NCI-H2171 treated with DMSO at 0.1 percent for 48 hours (cell line): ENCODE measurements at regions not wholly inside any gene's neighbourhood (a gene's known extent, or its start where the extent isn't known, plus 50 kb on each side); places are given as distances from the start of the nearest gene placed in this dataset.

Experiments
- DNase-seq: peaks from one replicate; lab custom pipeline; 2025; lab: John Stamatoyannopoulos, UW

GRCh38 chr9:79799691-79800335, 228.0 kb downstream of the TLE4 start:
- DNase-seq, result no peak

- no peak for DNase-seq
Measured at GRCh38 chr9:79798450-79798849, 226.7 kb downstream of the TLE4 start.

GRCh38 chr9:79796411-79796810, 224.6 kb downstream of the TLE4 start:
- DNase-seq, result no peak

- DNase-seq, result no peak
Measured at GRCh38 chr9:79788662-79789061, 216.9 kb downstream of the TLE4 start.

- DNase-seq, result no peak
Measured at GRCh38 chr9:79781263-79781662, 209.5 kb downstream of the TLE4 start.

GRCh38 chr9:79780559-79780958, 208.8 kb downstream of the TLE4 start:
- DNase-seq, result no peak

GRCh38 chr9:79779901-79780300, 208.1 kb downstream of the TLE4 start:
- DNase-seq, result no peak

GRCh38 chr9:79778581-79778980, 206.8 kb downstream of the TLE4 start:
- DNase-seq, result no peak

GRCh38 chr9:79776581-79776980, 204.8 kb downstream of the TLE4 start:
- DNase-seq, result no peak
